ENCODE measurements at regions not wholly inside any gene's neighbourhood (a gene's known extent, or its start where the extent isn't known, plus 50 kb on each side); places are given as distances from the start of the nearest gene placed in this dataset.

DNA sequence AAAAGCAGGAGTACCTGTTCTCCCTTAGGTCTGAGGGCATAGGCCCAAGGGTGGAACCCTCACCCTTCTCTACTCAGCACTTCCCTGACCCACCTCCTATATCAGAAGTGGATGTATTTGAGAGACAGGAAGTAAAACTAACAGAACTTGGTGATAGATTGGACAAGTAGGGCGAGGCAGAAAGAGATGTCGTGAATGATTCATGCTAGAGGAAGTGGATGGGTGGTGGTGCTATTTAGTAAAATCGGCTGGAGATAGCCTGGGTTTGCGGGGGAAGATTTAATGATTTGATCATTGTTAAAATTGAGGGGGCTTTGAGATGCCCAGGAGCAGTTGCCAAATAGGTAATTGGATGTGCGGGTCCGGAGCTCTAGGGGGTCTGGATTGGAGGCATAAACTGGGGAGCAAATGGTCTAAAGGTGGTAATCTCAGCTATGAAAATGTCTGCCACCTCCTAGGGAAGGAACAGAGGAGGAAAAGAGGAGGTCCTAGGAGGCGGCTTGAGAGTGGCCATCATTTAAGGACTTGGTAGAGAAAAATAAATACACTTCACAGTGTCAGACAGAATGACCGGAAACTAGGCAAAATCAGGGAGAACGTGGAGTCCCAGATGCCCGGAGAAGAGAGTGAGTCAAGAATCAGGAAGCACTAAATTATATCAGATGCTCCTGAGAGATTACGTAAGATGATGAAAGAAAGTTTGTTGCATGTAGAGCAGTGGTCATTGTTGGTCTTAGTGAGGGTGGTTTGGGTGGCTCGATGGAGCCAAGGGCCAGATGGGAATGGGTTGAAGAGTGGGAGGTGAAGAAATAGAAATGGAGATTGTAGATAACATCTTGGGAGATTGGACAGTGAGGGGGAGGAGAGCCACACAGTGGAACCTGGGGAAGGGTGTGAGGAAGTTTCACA is 142.0 kb downstream of the CEP57L1 start:
- TF ChIP-seq, protein P1, sequence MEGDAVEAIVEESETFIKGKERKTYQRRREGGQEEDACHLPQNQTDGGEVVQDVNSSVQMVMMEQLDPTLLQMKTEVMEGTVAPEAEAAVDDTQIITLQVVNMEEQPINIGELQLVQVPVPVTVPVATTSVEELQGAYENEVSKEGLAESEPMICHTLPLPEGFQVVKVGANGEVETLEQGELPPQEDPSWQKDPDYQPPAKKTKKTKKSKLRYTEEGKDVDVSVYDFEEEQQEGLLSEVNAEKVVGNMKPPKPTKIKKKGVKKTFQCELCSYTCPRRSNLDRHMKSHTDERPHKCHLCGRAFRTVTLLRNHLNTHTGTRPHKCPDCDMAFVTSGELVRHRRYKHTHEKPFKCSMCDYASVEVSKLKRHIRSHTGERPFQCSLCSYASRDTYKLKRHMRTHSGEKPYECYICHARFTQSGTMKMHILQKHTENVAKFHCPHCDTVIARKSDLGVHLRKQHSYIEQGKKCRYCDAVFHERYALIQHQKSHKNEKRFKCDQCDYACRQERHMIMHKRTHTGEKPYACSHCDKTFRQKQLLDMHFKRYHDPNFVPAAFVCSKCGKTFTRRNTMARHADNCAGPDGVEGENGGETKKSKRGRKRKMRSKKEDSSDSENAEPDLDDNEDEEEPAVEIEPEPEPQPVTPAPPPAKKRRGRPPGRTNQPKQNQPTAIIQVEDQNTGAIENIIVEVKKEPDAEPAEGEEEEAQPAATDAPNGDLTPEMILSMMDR (conservative IDR thresholded peaks at IDR 0.05; ENCODE audit: low read length): no peak
- TF ChIP-seq EZH2phosphoT487 (IDR thresholded peaks at IDR 0.05; ENCODE audit: borderline replicate concordance, low read depth, low read length): no peak
